Esophagus squamous epithelium (tissue), 4 donors: ENCODE measurements at regions not wholly inside any gene's neighbourhood (a gene's known extent, or its start where the extent isn't known, plus 50 kb on each side); places are given as distances from the start of the nearest gene placed in this dataset.

ENCODE experiments used
- POLR2A ChIP-seq, 4 donors: fragments of 450-650 bp; IDR thresholded peaks; one replicate each; pipeline ENCODE4 v1.6.1; 2017; ENCODE audit warnings: antibody characterized with exemption in 4 of 4, mild to moderate bottlenecking in 4 of 4, moderate library complexity in 3 of 4
- TF ChIP-seq, protein P1 (sequence below), 6 experiments: fragments of 450-650 bp in 4 of 6; fragments of 200-600 bp in 2 of 6; sonication (generic) in 2 of 6; IDR thresholded peaks; one replicate each; pipeline ENCODE4 v1.5.1; 2016 to 2019; ENCODE audit warnings: antibody characterized with exemption in 6 of 6, mild to moderate bottlenecking in 4 of 6, moderate library complexity in 4 of 6

DNA sequence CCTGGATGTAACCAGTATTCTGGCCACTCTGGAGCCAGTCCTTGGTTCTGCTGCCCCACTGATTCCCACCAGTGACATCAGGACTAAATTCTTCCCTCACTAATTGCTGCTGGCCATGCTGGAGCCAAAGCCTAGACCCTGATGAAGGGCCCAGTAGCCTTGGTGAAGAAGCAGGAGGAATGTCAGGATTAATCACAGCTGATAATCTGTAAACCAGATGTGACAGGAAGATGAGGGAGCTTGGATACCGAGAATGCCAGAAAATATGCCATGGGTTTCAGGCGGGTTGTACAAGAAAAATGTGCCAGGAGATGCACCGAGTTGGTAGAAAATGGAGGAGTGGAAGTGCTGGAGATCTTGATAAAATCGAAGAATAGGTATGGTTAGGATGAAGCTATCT, 119.0 kb upstream of the PPP2R5A start:
- no peak for TF ChIP-seq POLR2A (IDR thresholded peaks at IDR 0.05)
- TF ChIP-seq, protein P1, sequence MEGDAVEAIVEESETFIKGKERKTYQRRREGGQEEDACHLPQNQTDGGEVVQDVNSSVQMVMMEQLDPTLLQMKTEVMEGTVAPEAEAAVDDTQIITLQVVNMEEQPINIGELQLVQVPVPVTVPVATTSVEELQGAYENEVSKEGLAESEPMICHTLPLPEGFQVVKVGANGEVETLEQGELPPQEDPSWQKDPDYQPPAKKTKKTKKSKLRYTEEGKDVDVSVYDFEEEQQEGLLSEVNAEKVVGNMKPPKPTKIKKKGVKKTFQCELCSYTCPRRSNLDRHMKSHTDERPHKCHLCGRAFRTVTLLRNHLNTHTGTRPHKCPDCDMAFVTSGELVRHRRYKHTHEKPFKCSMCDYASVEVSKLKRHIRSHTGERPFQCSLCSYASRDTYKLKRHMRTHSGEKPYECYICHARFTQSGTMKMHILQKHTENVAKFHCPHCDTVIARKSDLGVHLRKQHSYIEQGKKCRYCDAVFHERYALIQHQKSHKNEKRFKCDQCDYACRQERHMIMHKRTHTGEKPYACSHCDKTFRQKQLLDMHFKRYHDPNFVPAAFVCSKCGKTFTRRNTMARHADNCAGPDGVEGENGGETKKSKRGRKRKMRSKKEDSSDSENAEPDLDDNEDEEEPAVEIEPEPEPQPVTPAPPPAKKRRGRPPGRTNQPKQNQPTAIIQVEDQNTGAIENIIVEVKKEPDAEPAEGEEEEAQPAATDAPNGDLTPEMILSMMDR (IDR thresholded peaks at IDR 0.05), result no peak
